HG03571 (cell line): ENCODE measurements at regions not wholly inside any gene's neighbourhood (a gene's known extent, or its start where the extent isn't known, plus 50 kb on each side); places are given as distances from the start of the nearest gene placed in this dataset.
"Not testable (repeated sequence)": the region's sequence is repeated elsewhere in the genome, so short reads cannot be mapped to it uniquely, and the experiment has no call there.

Experiments
- ATAC-seq: cut with Tn5 transposase; IDR thresholded peaks from one replicate; pipeline ENCODE4 v1.9.1; 2021; ENCODE audit not compliant: unreplicated experiment

- no peak for ATAC-seq
Observed at GRCh38 chr2:150863691-150864090, 376.2 kb upstream of the RND3 start.

GRCh38 chr2:150860301-150860700 lies 372.8 kb upstream of the RND3 start:
- no peak for ATAC-seq

GRCh38 chr2:150859877-150860276 lies 372.4 kb upstream of the RND3 start:
- ATAC-seq: no peak

- ATAC-seq: no peak
Observed at GRCh38 chr2:150859162-150859561, 371.7 kb upstream of the RND3 start.

GRCh38 chr2:150858382-150858781 lies 370.9 kb upstream of the RND3 start:
- no peak for ATAC-seq

- ATAC-seq: no peak
Observed at GRCh38 chr2:150856596-150857281, 369.3 kb upstream of the RND3 start.

GRCh38 chr2:150853263-150853662 lies 365.8 kb upstream of the RND3 start:
- ATAC-seq: no peak

- ATAC-seq: no peak
Observed at GRCh38 chr2:150850641-150851040, 363.2 kb upstream of the RND3 start.

- ATAC-seq: no peak
Observed at GRCh38 chr2:150847578-150847977, 360.1 kb upstream of the RND3 start.

GRCh38 chr2:150846691-150847090 lies 359.2 kb upstream of the RND3 start:
- ATAC-seq: no peak

- ATAC-seq: no peak
Observed at GRCh38 chr2:150832686-150833085, 345.2 kb upstream of the RND3 start.

GRCh38 chr2:150824118-150824517 lies 336.7 kb upstream of the RND3 start:
- no peak for ATAC-seq

GRCh38 chr2:150817422-150817821 lies 330.0 kb upstream of the RND3 start:
- ATAC-seq: no peak

- no peak for ATAC-seq
Observed at GRCh38 chr2:150812664-150813367, 325.3 kb upstream of the RND3 start.

GRCh38 chr2:150812066-150812465 lies 324.6 kb upstream of the RND3 start:
- ATAC-seq: no peak

- ATAC-seq: no peak
Observed at GRCh38 chr2:150811259-150811855, 323.9 kb upstream of the RND3 start.

- no peak for ATAC-seq
Observed at GRCh38 chr2:150809103-150809502, 321.6 kb upstream of the RND3 start.

GRCh38 chr2:150806336-150806735 lies 318.9 kb upstream of the RND3 start:
- ATAC-seq: no peak

- ATAC-seq: no peak
Observed at GRCh38 chr2:150803689-150804398, 316.4 kb upstream of the RND3 start.

GRCh38 chr2:150802635-150803034 lies 315.2 kb upstream of the RND3 start:
- no peak for ATAC-seq

- ATAC-seq: not testable (repeated sequence)
Observed at GRCh38 chr2:150796236-150796635, 308.8 kb upstream of the RND3 start.
